HEK293 (cell line): ENCODE measurements at regions not wholly inside any gene's neighbourhood (a gene's known extent, or its start where the extent isn't known, plus 50 kb on each side); places are given as distances from the start of the nearest gene placed in this dataset.

Source experiments
- CTCF ChIP-seq: fragments of 450-650 bp; formaldehyde crosslinking; IDR thresholded peaks from 2 replicates; pipeline ENCODE4 v1.5.1; 2016; ENCODE audit warnings: missing biosample characterization, missing genetic modification characterization
- YY1 ChIP-seq: fragments of 450-650 bp; formaldehyde crosslinking; IDR thresholded peaks from 2 replicates; pipeline ENCODE4 v1.5.1; 2018; ENCODE audit warnings: missing biosample characterization, missing genetic modification characterization
- YY2 ChIP-seq: fragments of 450-650 bp; formaldehyde crosslinking; IDR thresholded peaks from 2 replicates; pipeline ENCODE4 v1.5.1; 2016; ENCODE audit warnings: missing biosample characterization, missing genetic modification characterization
- ZNF335 ChIP-seq: fragments of 450-650 bp; formaldehyde crosslinking; conservative IDR thresholded peaks from 2 replicates; pipeline ENCODE4 v1.5.1; 2016; ENCODE audit warnings: missing biosample characterization, missing genetic modification characterization

GRCh38 chr11:45530111-45530510 lies 135.3 kb downstream of the CHST1 start:
- TF ChIP-seq YY2: no peak
- TF ChIP-seq CTCF (tag by site-specific recombination): no peak
- TF ChIP-seq YY1 (tag by site-specific recombination): no peak
- no peak for TF ChIP-seq ZNF335 (tag by site-specific recombination)
